Skeletal muscle tissue (tissue), 3 donors: ENCODE measurements at regions not wholly inside any gene's neighbourhood (a gene's known extent, or its start where the extent isn't known, plus 50 kb on each side); places are given as distances from the start of the nearest gene placed in this dataset.

Experiments
- H3K27ac ChIP-seq: one replicate; pipeline ENCODE4 v1.7.0; 2013; ENCODE audit warnings: mild to moderate bottlenecking, low read depth, low read length, inconsistent platforms
- H3K27me3 ChIP-seq, 3 donors: one replicate each; pipeline ENCODE4 v1.7.0; 2013; ENCODE audit warnings: low read length in 3 of 3; ENCODE audit not compliant: control insufficient read depth in 3 of 3, insufficient read depth in 3 of 3
- H3K36me3 ChIP-seq, 3 donors: one replicate each; pipeline ENCODE4 v1.7.0; 2013; ENCODE audit warnings: low read length in 3 of 3; ENCODE audit not compliant: control insufficient read depth in 3 of 3, insufficient read depth in 3 of 3
- H3K4me1 ChIP-seq, 3 donors: one replicate each; pipeline ENCODE4 v1.7.0; 2013; ENCODE audit warnings: low read length in 3 of 3, mild to moderate bottlenecking in 3 of 3; ENCODE audit not compliant: control insufficient read depth in 3 of 3, insufficient read depth in 3 of 3
- H3K4me3 ChIP-seq, 3 donors: one replicate each; pipeline ENCODE4 v1.7.0; 2013; ENCODE audit warnings: low read length in 3 of 3
- H3K9ac ChIP-seq, 3 donors: one replicate each; pipeline ENCODE4 v1.7.0; 2013; ENCODE audit warnings: low read length in 3 of 3, mild to moderate bottlenecking in 3 of 3, moderate library complexity in 2 of 3, low read depth in 1 of 3
- H3K9me3 ChIP-seq, 3 donors: one replicate each; pipeline ENCODE4 v1.7.0; 2013; ENCODE audit warnings: low read length in 3 of 3; ENCODE audit not compliant: control insufficient read depth in 3 of 3
- donor health status: Osteomylitis.

- H3K27ac ChIP-seq: no peak overlapping the region
- H3K4me3 ChIP-seq: no peak overlapping the region
- H3K4me1 ChIP-seq: peaks cover 8 to 13% (median 12%) of the 10 kb centered on the region in 3 donors
- no peaks in the 10 kb centered on the region for H3K27me3 ChIP-seq
- no peak overlapping the region for H3K9ac ChIP-seq
- no peaks in the 10 kb centered on the region for H3K36me3 ChIP-seq
- no peaks in the 10 kb centered on the region for H3K9me3 ChIP-seq
These were observed 176.5 kb upstream of the GAS1 start for GRCh38 chr9:87123830-87124229.

- H3K4me1 ChIP-seq: peaks cover 0 to 3% (median under 1%) of the 10 kb centered on the region in 3 donors
- H3K4me3 ChIP-seq: no peak overlapping the region
- no peak overlapping the region for H3K9ac ChIP-seq
- no peak overlapping the region for H3K27ac ChIP-seq
- H3K27me3 ChIP-seq: no peaks in the 10 kb centered on the region
- H3K9me3 ChIP-seq: no peaks in the 10 kb centered on the region
- H3K36me3 ChIP-seq: no peaks in the 10 kb centered on the region
These were observed 178.5 kb upstream of the GAS1 start for GRCh38 chr9:87125819-87126218.

GRCh38 chr9:87127543-87127942, 180.2 kb upstream of the GAS1 start:
- H3K4me3 ChIP-seq: no peak overlapping the region
- no peak overlapping the region for H3K9ac ChIP-seq
- H3K36me3 ChIP-seq: no peaks in the 10 kb centered on the region
- H3K9me3 ChIP-seq: no peaks in the 10 kb centered on the region
- H3K27ac ChIP-seq: no peak overlapping the region
- peaks cover 0 to 3% (median 0%) of the 10 kb centered on the region in 3 donors for H3K4me1 ChIP-seq
- no peaks in the 10 kb centered on the region for H3K27me3 ChIP-seq

- Histone ChIP-seq H3K27me3 (no peaks in the 10 kb centered on the region), H3K27ac (no peak overlapping the region), H3K36me3 (no peaks in the 10 kb centered on the region), H3K4me3 (no peak overlapping the region), H3K9ac (no peak overlapping the region), H3K9me3 (no peaks in the 10 kb centered on the region), H3K4me1 (no peaks in the 10 kb centered on the region)
These were observed 180.8 kb upstream of the GAS1 start for GRCh38 chr9:87127978-87128614.

GRCh38 chr9:87128844-87129493, 181.7 kb upstream of the GAS1 start:
- H3K27ac ChIP-seq: no peak overlapping the region
- no peaks in the 10 kb centered on the region for H3K4me1 ChIP-seq
- no peak overlapping the region for H3K4me3 ChIP-seq
- no peaks in the 10 kb centered on the region for H3K9me3 ChIP-seq
- H3K27me3 ChIP-seq: no peaks in the 10 kb centered on the region
- no peak overlapping the region for H3K9ac ChIP-seq
- no peaks in the 10 kb centered on the region for H3K36me3 ChIP-seq

- H3K4me1 ChIP-seq: no peaks in the 10 kb centered on the region
- H3K9ac ChIP-seq: no peak overlapping the region
- H3K9me3 ChIP-seq: no peaks in the 10 kb centered on the region
- no peak overlapping the region for H3K4me3 ChIP-seq
- H3K36me3 ChIP-seq: no peaks in the 10 kb centered on the region
- H3K27me3 ChIP-seq: no peaks in the 10 kb centered on the region
- no peak overlapping the region for H3K27ac ChIP-seq
These were observed 187.8 kb upstream of the GAS1 start for GRCh38 chr9:87135074-87135473.

- Histone ChIP-seq H3K4me3 (no peak overlapping the region), H3K27ac (no peak overlapping the region), H3K9ac (no peak overlapping the region), H3K4me1 (peaks cover 0 to 3% (median 0%) of the 10 kb centered on the region in 3 donors), H3K36me3 (no peaks in the 10 kb centered on the region), H3K27me3 (no peaks in the 10 kb centered on the region), H3K9me3 (no peaks in the 10 kb centered on the region)
These were observed 190.4 kb upstream of the GAS1 start for GRCh38 chr9:87137718-87138117.

GRCh38 chr9:87138128-87139040, 191.1 kb upstream of the GAS1 start:
- Histone ChIP-seq H3K27me3 (no peaks in the 10 kb centered on the region), H3K27ac (no peak overlapping the region), H3K4me3 (no peak overlapping the region), H3K4me1 (peaks cover 0 to 3% (median 0%) of the 10 kb centered on the region in 3 donors), H3K9me3 (no peaks in the 10 kb centered on the region), H3K36me3 (no peaks in the 10 kb centered on the region), H3K9ac (no peak overlapping the region)

- Histone ChIP-seq H3K36me3 (no peaks in the 10 kb centered on the region), H3K9ac (no peak overlapping the region), H3K4me3 (no peak overlapping the region), H3K9me3 (no peaks in the 10 kb centered on the region), H3K4me1 (peaks cover 0 to 3% (median 0%) of the 10 kb centered on the region in 3 donors), H3K27me3 (no peaks in the 10 kb centered on the region), H3K27ac (no peak overlapping the region)
These were observed 191.9 kb upstream of the GAS1 start for GRCh38 chr9:87139099-87139730.
